ENCODE measurements at regions not wholly inside any gene's neighbourhood (a gene's known extent, or its start where the extent isn't known, plus 50 kb on each side); places are given as distances from the start of the nearest gene placed in this dataset.

- FAIRE-seq (no peak), ATAC-seq (no peak), DNase-seq (ENCODE audit: low spot score) (no peak)
- Histone ChIP-seq H4K20me1 (ENCODE audit: insufficient read depth, low read length) (no peaks in the 10 kb centered on the region), H3K27me3 (ENCODE audit: control insufficient read depth in 1 of 2, insufficient read depth in 2 of 2, low read length in 2 of 2) (no peaks in the 10 kb centered on the region), H3K27ac (ENCODE audit: extremely low read length, insufficient read depth, low read length) (no peak overlapping the region), H3K36me3 (replicated peaks in 1 of 2; ENCODE audit: control insufficient read depth in 1 of 2, insufficient read depth in 2 of 2, low read length in 2 of 2) (no peaks in the 10 kb centered on the region), H3K9me3 (ENCODE audit: low read length) (no peaks in the 10 kb centered on the region), H2AFZ (ENCODE audit: low read length) (no peak overlapping the region), H3K4me1 (ENCODE audit: insufficient read depth, low read length) (no peaks in the 10 kb centered on the region), H3K79me2 (ENCODE audit: insufficient read depth, low read length) (no peaks in the 10 kb centered on the region), H3K9ac (ENCODE audit: insufficient read depth, low read depth, low read length) (no peak overlapping the region), H3K4me3 (replicated peaks in 1 of 3; ENCODE audit: insufficient read depth in 1 of 3, low read depth in 2 of 3, low read length in 3 of 3) (no peak overlapping the region), H3K4me2 (ENCODE audit: low read depth, low read length) (no peak overlapping the region)
- no TSS peak for BruUV-seq (replicated peaks)
- TF ChIP-seq TEF (CRISPR knock-in tag; IDR thresholded peaks at IDR 0.05) (no peak), TAF15 (IDR thresholded peaks at IDR 0.05; ENCODE audit: low read depth, low read length, poor library complexity, severe bottlenecking) (no peak), ZNF569 (CRISPR knock-in tag; IDR thresholded peaks at IDR 0.05; ENCODE audit: borderline replicate concordance) (no peak), PHF8 (CRISPR knock-in tag; IDR thresholded peaks at IDR 0.05) (no peak), TCF7 (IDR thresholded peaks at IDR 0.05; ENCODE audit: low read depth) (no peak), REPIN1 (CRISPR knock-in tag; IDR thresholded peaks at IDR 0.05; ENCODE audit: borderline replicate concordance, low read depth) (no peak), ZBTB42 (CRISPR knock-in tag; IDR thresholded peaks at IDR 0.05) (no peak), AHR (CRISPR knock-in tag; IDR thresholded peaks at IDR 0.05) (no peak), ZXDC (CRISPR knock-in tag; IDR thresholded peaks at IDR 0.05) (no peak), CENPX (CRISPR knock-in tag; IDR thresholded peaks at IDR 0.05) (no peak)
- intact Hi-C loops (cut with micrococcal nuclease; ENCODE audit: unreplicated experiment) (no loop called here), in situ Hi-C loops (cut with HindIII; ENCODE audit: extremely low pct_ligation_motif_present, low pct_unique_long_range_greater_than_20kb) (no loop called here)
- POLR2A ChIA-PET: no interaction called here
- CTCF ChIA-PET (ENCODE audit: low intra/inter-chr PET ratio, low total read pairs): no interaction called here
- WGBS (ENCODE audit: low lambda C conversion rate): 78% methylated on average over 5 of the region's 5 CpGs
Observed at GRCh38 chr5:124878583-124879342, 132.3 kb upstream of the ZNF608 start.

All from HepG2 (cell line).